ENCODE measurements at regions not wholly inside any gene's neighbourhood (a gene's known extent, or its start where the extent isn't known, plus 50 kb on each side); places are given as distances from the start of the nearest gene placed in this dataset.

DNA sequence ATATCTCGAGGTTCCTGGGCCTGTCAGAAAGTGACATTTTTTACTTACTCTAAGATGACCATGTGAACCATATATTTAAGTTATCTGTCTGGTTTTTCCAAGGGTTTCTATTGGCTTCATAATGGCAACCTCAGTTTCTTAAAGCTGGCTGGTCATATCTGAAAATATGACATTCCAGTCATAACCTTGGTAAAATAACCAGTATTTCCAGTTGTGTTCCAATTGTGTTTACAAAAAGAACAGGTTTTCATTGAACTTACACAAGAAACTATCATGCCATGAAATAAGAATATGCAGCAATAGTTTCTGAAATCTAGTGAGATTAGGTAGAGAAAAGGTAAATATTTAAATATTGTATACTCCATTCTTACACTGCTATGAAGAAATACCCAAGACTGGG lies 61.7 kb upstream of the HMGN3 start:
- no peak for TF ChIP-seq ZNF788 (CRISPR knock-in tag; IDR thresholded peaks at IDR 0.05; ENCODE audit: borderline replicate concordance)
- no peak for TF ChIP-seq KDM1A (CRISPR knock-in tag; IDR thresholded peaks at IDR 0.05)
- TF ChIP-seq NFE2L2 (IDR thresholded peaks at IDR 0.05; ENCODE audit: low read length), result no peak
- no peak for TF ChIP-seq PAX8 (CRISPR knock-in tag; IDR thresholded peaks at IDR 0.05; ENCODE audit: borderline replicate concordance)
- TF ChIP-seq ESRRA (CRISPR knock-in tag; IDR thresholded peaks at IDR 0.05; ENCODE audit: low read depth), result no peak
- no peak for TF ChIP-seq MXI1 (IDR thresholded peaks at IDR 0.05; ENCODE audit: borderline replicate concordance, low read depth, low read length)
- no peak for TF ChIP-seq MYC (CRISPR knock-in tag; IDR thresholded peaks at IDR 0.05; ENCODE audit: borderline replicate concordance)
- TF ChIP-seq POLR2A (IDR thresholded peaks at IDR 0.05; ENCODE audit: insufficient read depth in 1 of 2, low read depth in 2 of 2, low read length in 2 of 2), result no peak
- TF ChIP-seq ZNF746 (CRISPR knock-in tag; IDR thresholded peaks at IDR 0.05), result no peak
- no peak for TF ChIP-seq CHCHD3 (CRISPR knock-in tag; IDR thresholded peaks at IDR 0.05)
- TF ChIP-seq, protein P1, sequence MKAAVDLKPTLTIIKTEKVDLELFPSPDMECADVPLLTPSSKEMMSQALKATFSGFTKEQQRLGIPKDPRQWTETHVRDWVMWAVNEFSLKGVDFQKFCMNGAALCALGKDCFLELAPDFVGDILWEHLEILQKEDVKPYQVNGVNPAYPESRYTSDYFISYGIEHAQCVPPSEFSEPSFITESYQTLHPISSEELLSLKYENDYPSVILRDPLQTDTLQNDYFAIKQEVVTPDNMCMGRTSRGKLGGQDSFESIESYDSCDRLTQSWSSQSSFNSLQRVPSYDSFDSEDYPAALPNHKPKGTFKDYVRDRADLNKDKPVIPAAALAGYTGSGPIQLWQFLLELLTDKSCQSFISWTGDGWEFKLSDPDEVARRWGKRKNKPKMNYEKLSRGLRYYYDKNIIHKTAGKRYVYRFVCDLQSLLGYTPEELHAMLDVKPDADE (CRISPR knock-in tag; IDR thresholded peaks at IDR 0.05), result no peak
- TF ChIP-seq PCBP2 (optimal IDR thresholded peaks at IDR 0.05; ENCODE audit: low read depth, low read length, poor library complexity, severe bottlenecking), result no peak
- TF ChIP-seq RAD21 (CRISPR knock-in tag; IDR thresholded peaks at IDR 0.05), result no peak
- TF ChIP-seq, protein P2, sequence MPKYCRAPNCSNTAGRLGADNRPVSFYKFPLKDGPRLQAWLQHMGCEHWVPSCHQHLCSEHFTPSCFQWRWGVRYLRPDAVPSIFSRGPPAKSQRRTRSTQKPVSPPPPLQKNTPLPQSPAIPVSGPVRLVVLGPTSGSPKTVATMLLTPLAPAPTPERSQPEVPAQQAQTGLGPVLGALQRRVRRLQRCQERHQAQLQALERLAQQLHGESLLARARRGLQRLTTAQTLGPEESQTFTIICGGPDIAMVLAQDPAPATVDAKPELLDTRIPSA (CRISPR knock-in tag; IDR thresholded peaks at IDR 0.05; ENCODE audit: borderline replicate concordance), result no peak

Measured in HepG2 (cell line).